Left lung (tissue), 4 donors: ENCODE measurements at regions not wholly inside any gene's neighbourhood (a gene's known extent, or its start where the extent isn't known, plus 50 kb on each side); places are given as distances from the start of the nearest gene placed in this dataset.

ENCODE experiments used
- ATAC-seq: fragments of 200-7000 bp; cut with Tn5 transposase; one replicate; pipeline ENCODE4 v1.9.1; 2020; ENCODE audit warnings: moderate library complexity
- DNase-seq, 4 donors: peaks; one replicate each; pipeline ENCODE4 v3.0.0-alpha.2; 2013 to 2020
- H3K27ac ChIP-seq, 2 donors: fragments of 200-600 bp; sonication (generic) in 1 of 2; one replicate each; pipeline versions ENCODE4 v1.5.0 to v1.8.0; 2020 to 2021
- H3K27me3 ChIP-seq, 2 donors: fragments of 200-600 bp; sonication (generic) in 1 of 2; one replicate each; pipeline versions ENCODE4 v1.5.0 to v1.8.0; 2020 to 2021
- H3K36me3 ChIP-seq, 2 donors: fragments of 200-600 bp; sonication (generic) in 1 of 2; one replicate each; pipeline versions ENCODE4 v1.5.0 to v1.8.0; 2020 to 2021
- H3K4me1 ChIP-seq, 2 donors: fragments of 200-600 bp; one replicate each; pipeline ENCODE4 v1.8.0; 2021
- H3K4me3 ChIP-seq, 2 donors: fragments of 200-600 bp; sonication (generic) in 1 of 2; one replicate each; pipeline versions ENCODE4 v1.5.0 to v1.8.0; 2020 to 2021; ENCODE audit warnings: mild to moderate bottlenecking in 1 of 2
- H3K9me3 ChIP-seq, 2 donors: fragments of 200-600 bp; sonication (generic) in 1 of 2; one replicate each; pipeline versions ENCODE4 v1.5.0 to v1.8.0; 2020 to 2021
- intact Hi-C, 2 donors: fragments of 100-400 bp; cut with DNase I; formaldehyde crosslinking; loops; one replicate each; pipeline versions ENCODE4 v1.11.2 to v1.14.2; 2022
- TF ChIP-seq, protein P1 (sequence below), 2 donors: fragments of 200-600 bp; sonication (generic) in 1 of 2; IDR thresholded peaks; one replicate each; pipeline versions ENCODE4 v1.5.0 to v1.8.0; 2021; ENCODE audit warnings: antibody characterized with exemption in 2 of 2
- donor health status: DM: no; HTN: yes; CAD: no.
- donor health status: DM: no; HTN: no; CAD: no.

DNA sequence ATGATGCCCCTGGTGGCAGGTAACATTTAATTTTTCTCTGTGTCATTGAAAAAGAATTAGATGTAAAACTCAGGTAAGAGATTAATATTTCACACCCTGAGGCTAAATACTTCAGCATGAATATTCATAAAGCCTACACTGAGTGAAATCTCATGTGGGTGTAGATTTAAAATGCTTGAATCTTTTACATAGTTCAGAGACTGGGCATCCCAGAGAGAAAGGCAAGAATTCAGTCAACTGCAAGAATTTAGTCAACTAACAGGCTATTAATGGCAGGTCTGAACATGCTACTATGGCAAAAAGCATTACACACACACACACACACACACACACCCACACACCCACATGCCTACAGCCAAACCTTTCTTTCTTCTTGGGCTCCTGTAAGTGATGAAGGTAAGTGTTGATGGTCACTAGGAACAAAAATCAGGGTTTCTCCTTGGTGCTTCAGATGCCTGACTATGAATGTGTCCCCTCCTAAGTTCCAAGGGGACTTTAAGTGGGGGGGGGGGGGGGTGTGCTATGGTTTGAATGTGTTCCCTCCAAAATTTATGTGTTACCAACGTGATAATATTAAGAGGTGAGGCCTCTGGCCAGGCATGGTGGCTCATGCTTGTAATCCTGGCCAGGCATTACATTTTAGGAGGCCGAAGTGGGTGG is 63.7 kb upstream of the PSMD7 start:
- no peaks in the 10 kb centered on the region for H3K36me3 ChIP-seq
- intact Hi-C loops, result no loop called here
- no peak overlapping the region for H3K4me3 ChIP-seq
- no peaks in the 10 kb centered on the region for H3K4me1 ChIP-seq
- no peaks in the 10 kb centered on the region for H3K9me3 ChIP-seq
- TF ChIP-seq, protein P1, sequence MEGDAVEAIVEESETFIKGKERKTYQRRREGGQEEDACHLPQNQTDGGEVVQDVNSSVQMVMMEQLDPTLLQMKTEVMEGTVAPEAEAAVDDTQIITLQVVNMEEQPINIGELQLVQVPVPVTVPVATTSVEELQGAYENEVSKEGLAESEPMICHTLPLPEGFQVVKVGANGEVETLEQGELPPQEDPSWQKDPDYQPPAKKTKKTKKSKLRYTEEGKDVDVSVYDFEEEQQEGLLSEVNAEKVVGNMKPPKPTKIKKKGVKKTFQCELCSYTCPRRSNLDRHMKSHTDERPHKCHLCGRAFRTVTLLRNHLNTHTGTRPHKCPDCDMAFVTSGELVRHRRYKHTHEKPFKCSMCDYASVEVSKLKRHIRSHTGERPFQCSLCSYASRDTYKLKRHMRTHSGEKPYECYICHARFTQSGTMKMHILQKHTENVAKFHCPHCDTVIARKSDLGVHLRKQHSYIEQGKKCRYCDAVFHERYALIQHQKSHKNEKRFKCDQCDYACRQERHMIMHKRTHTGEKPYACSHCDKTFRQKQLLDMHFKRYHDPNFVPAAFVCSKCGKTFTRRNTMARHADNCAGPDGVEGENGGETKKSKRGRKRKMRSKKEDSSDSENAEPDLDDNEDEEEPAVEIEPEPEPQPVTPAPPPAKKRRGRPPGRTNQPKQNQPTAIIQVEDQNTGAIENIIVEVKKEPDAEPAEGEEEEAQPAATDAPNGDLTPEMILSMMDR (IDR thresholded peaks at IDR 0.05), result no peak
- H3K27ac ChIP-seq, result no peak overlapping the region
- ATAC-seq (no peak), DNase-seq (no peak)
- no peaks in the 10 kb centered on the region for H3K27me3 ChIP-seq

DNA sequence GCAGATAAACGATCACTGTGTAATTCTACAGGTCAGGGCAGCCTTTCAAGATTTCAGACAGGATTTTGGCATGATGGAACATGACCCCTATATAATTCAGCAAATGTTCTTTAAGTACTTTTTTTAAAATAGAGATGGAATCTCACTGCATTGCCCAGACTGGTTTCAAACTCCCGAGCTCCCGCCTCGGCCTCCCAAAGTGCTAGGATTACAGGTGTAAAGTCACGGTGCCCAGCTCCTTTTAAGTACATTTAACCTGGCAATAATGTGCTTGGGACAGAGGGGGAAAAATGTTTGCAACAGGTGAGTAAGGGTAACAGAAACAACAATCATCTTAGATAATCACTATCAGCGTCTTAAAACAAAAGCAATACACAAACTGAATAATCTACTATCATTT is 66.5 kb upstream of the PSMD7 start:
- Histone ChIP-seq H3K4me3 (no peak overlapping the region), H3K27me3 (no peaks in the 10 kb centered on the region), H3K27ac (no peak overlapping the region), H3K9me3 (no peaks in the 10 kb centered on the region), H3K36me3 (no peaks in the 10 kb centered on the region), H3K4me1 (no peaks in the 10 kb centered on the region)
- intact Hi-C loops, result no loop called here
- DNase-seq (no peak), ATAC-seq (no peak)
- TF ChIP-seq, protein P1 (IDR thresholded peaks at IDR 0.05), result no peak

DNA sequence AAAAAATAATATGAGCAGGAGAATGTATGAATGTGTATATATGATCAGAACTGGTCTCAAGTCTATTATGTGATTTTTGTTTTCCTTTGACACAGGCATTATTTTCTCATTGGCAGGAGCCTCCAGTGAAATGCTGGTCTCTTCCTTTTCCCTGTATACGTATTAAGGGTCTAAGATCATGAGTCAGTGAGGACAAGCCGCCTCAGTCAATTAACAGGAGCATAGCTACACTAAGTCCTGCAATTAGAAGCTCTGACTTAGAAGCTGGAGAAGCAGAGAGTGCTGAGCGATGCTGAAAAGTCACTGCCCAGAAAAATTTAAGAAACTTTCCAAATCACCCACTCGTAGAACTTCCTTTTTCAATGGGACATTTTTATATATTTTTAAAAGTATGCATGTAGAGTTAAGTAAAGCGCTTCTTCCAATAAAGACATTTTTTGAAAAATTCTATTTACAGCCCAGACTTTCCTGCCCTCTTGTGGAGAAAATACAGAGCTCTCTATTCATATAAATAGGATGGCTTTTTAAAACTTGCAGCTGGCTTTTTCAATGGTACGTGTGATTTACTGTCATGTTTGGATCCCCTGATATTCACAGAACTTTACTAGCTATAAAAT is 70.2 kb upstream of the PSMD7 start:
- Histone ChIP-seq H3K4me3 (no peak overlapping the region), H3K27me3 (no peaks in the 10 kb centered on the region), H3K36me3 (no peaks in the 10 kb centered on the region), H3K9me3 (no peaks in the 10 kb centered on the region), H3K27ac (no peak overlapping the region), H3K4me1 (no peaks in the 10 kb centered on the region)
- ATAC-seq, result no peak
- intact Hi-C loops, result no loop called here
- DNase-seq, result peak in 2 of 4 donors; percentile 46 to 58
- TF ChIP-seq, protein P1 (IDR thresholded peaks at IDR 0.05), result peak in 1 of 2 donors; percentile 27

DNA sequence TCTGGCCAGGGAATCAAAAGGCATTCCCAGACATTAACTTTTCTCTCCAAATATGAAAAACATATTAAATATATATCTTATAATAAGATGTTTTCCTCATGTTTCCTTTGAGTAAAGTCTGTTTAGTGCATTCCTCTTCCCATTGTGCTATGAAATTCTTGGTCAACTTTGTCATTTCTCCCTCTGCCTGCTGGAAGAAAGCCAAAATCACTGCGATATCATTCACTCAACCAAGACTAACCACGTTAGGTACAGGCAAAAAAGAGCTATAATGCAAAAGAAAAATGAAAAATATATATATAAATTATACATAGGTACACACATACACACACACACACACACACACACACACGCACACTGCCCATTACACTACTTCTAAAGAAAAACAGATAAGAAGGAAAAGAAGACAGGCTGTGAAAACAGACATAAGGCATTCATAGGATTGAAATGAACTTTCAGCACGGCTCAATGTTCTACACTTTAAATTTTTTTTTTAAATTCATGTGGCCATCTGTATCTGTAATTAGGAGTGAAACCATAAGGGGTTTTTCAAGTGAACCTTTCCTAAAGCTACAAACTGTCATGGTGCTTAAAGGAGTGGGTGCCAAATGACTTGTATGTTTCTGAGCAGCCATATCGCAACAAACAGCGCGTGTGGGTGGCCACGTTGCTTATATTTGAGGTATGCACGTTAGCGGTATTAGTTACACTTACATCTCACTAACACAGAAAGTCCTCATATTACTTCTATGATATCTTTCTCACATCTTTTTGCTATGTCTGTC is 71.6 kb upstream of the PSMD7 start:
- DNase-seq, result peak in 2 of 4 donors; percentile 46 to 60
- H3K9me3 ChIP-seq, result no peaks in the 10 kb centered on the region
- no peak overlapping the region for H3K27ac ChIP-seq
- H3K4me3 ChIP-seq, result no peak overlapping the region
- H3K4me1 ChIP-seq, result no peaks in the 10 kb centered on the region
- no peaks in the 10 kb centered on the region for H3K27me3 ChIP-seq
- H3K36me3 ChIP-seq, result no peaks in the 10 kb centered on the region
- ATAC-seq, result no peak
- TF ChIP-seq, protein P1 (IDR thresholded peaks at IDR 0.05), result no peak
- intact Hi-C loops, result no loop called here

DNA sequence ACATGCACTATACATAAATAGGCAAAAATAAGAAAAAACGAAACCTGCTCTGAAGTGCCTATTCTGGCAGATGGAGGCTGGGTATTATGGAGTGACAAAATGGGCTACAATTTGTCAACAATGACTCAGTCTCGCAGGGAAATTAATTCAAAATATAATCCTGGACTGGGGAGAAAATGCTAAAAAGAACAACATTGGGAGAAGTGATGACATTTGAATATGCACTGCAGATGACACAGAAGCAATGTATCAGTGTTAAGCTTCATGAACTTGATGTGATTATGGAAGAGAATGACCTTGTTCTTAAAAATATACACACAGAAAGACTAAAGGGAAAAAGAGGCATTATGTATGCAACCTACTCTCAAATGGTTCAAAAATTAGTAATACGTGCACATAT is 74.8 kb upstream of the PSMD7 start:
- H3K27me3 ChIP-seq, result no peaks in the 10 kb centered on the region
- ATAC-seq, result no peak
- no peak overlapping the region for H3K27ac ChIP-seq
- H3K9me3 ChIP-seq, result no peaks in the 10 kb centered on the region
- H3K36me3 ChIP-seq, result no peaks in the 10 kb centered on the region
- intact Hi-C loops, result no loop called here
- no peak for DNase-seq
- TF ChIP-seq, protein P1 (IDR thresholded peaks at IDR 0.05), result no peak
- no peak overlapping the region for H3K4me3 ChIP-seq
- H3K4me1 ChIP-seq, result no peaks in the 10 kb centered on the region
